ENCODE measurements at regions not wholly inside any gene's neighbourhood (a gene's known extent, or its start where the extent isn't known, plus 50 kb on each side); places are given as distances from the start of the nearest gene placed in this dataset.

- no peak overlapping the region for H3K9ac ChIP-seq (ENCODE audit: low read length)
- H3K27ac ChIP-seq (ENCODE audit: low read length) = no peak overlapping the region
- no peaks in the 10 kb centered on the region for H3K36me3 ChIP-seq (ENCODE audit: control insufficient read depth, low read depth, low read length)
- H3K9me3 ChIP-seq (ENCODE audit: control insufficient read depth, low read depth, low read length) = no peaks in the 10 kb centered on the region
- H3K27me3 ChIP-seq (ENCODE audit: control insufficient read depth, insufficient read depth, low read length) = no peaks in the 10 kb centered on the region
- no peaks in the 10 kb centered on the region for H3K4me1 ChIP-seq (ENCODE audit: control insufficient read depth, low read depth, low read length)
- H3K4me3 ChIP-seq (ENCODE audit: low read length) = no peak overlapping the region
Observed at GRCh38 chr5:175159956-175160355, 284.0 kb downstream of the DRD1 start.

GRCh38 chr5:175148636-175149172, 295.3 kb downstream of the DRD1 start:
- H3K9me3 ChIP-seq (ENCODE audit: control insufficient read depth, low read depth, low read length) = peaks cover 10% of the 10 kb centered on the region
- H3K36me3 ChIP-seq (ENCODE audit: control insufficient read depth, low read depth, low read length) = no peaks in the 10 kb centered on the region
- no peaks in the 10 kb centered on the region for H3K27me3 ChIP-seq (ENCODE audit: control insufficient read depth, insufficient read depth, low read length)
- no peak overlapping the region for H3K27ac ChIP-seq (ENCODE audit: low read length)
- H3K4me3 ChIP-seq (ENCODE audit: low read length) = no peak overlapping the region
- no peaks in the 10 kb centered on the region for H3K4me1 ChIP-seq (ENCODE audit: control insufficient read depth, low read depth, low read length)
- no peak overlapping the region for H3K9ac ChIP-seq (ENCODE audit: low read length)

GRCh38 chr5:175146733-175147132, 297.2 kb downstream of the DRD1 start:
- no peak overlapping the region for H3K9ac ChIP-seq (ENCODE audit: low read length)
- no peaks in the 10 kb centered on the region for H3K36me3 ChIP-seq (ENCODE audit: control insufficient read depth, low read depth, low read length)
- peaks cover 5% of the 10 kb centered on the region for H3K9me3 ChIP-seq (ENCODE audit: control insufficient read depth, low read depth, low read length)
- H3K27me3 ChIP-seq (ENCODE audit: control insufficient read depth, insufficient read depth, low read length) = no peaks in the 10 kb centered on the region
- no peaks in the 10 kb centered on the region for H3K4me1 ChIP-seq (ENCODE audit: control insufficient read depth, low read depth, low read length)
- H3K4me3 ChIP-seq (ENCODE audit: low read length) = no peak overlapping the region
- H3K27ac ChIP-seq (ENCODE audit: low read length) = no peak overlapping the region

DNA sequence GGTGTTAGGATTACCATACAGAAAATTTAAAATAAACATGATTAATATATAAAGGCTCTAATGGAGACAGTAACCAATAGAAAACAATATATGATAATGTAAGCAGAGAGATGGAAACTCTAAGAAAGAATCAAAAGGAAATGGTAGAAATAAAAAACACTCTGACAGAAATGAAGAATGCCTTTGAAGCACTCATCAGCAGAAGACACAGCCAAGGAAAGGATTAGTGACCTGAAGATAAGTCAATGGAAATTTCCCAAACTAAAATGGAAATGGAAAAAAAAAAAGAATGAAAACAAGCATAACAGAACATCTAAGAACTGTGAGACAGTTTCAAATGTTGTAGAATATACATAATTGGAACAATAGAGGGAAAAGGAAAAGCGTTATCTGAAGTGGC, 302.6 kb downstream of the DRD1 start:
- Histone ChIP-seq H3K4me1 (ENCODE audit: control insufficient read depth, low read depth, low read length) (no peaks in the 10 kb centered on the region), H3K9me3 (ENCODE audit: control insufficient read depth, low read depth, low read length) (no peaks in the 10 kb centered on the region), H3K27ac (ENCODE audit: low read length) (no peak overlapping the region)

GRCh38 chr5:175133185-175133584, 310.8 kb downstream of the DRD1 start:
- Histone ChIP-seq H3K9me3 (ENCODE audit: control insufficient read depth, low read depth, low read length) (no peaks in the 10 kb centered on the region), H3K36me3 (ENCODE audit: control insufficient read depth, low read depth, low read length) (no peaks in the 10 kb centered on the region), H3K4me3 (ENCODE audit: low read length) (no peak overlapping the region), H3K9ac (ENCODE audit: low read length) (no peak overlapping the region), H3K27ac (ENCODE audit: low read length) (no peak overlapping the region), H3K27me3 (ENCODE audit: control insufficient read depth, insufficient read depth, low read length) (no peaks in the 10 kb centered on the region), H3K4me1 (ENCODE audit: control insufficient read depth, low read depth, low read length) (peaks cover 22% of the 10 kb centered on the region)

More for the DNA sequence above, 302.6 kb downstream of the DRD1 start:
- Histone ChIP-seq H3K4me3 (ENCODE audit: low read length) (no peak overlapping the region), H3K9ac (ENCODE audit: low read length) (no peak overlapping the region), H3K27me3 (ENCODE audit: control insufficient read depth, insufficient read depth, low read length) (no peaks in the 10 kb centered on the region), H3K36me3 (ENCODE audit: control insufficient read depth, low read depth, low read length) (no peaks in the 10 kb centered on the region)

DNA sequence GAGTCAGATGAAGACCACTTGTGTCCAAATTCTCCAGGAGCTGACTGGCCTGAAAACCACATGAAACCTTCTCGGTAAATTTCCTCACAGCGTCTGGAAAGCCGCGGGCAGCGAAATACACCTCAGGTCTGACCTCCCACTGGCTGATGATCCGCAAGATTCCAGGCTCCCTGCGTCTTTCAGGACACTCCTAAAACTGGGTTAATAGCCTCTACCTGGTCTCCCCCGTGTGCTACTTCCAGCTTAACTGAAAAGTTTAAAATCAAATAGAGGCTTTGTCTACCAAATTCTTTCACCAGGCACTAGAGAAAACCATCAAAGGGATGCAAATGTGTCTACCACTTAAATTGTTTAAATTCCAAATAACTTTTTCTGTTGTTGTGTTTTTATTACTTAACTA, 312.6 kb downstream of the DRD1 start:
- Histone ChIP-seq H3K4me1 (ENCODE audit: control insufficient read depth, low read depth, low read length) (peaks cover 22% of the 10 kb centered on the region), H3K27ac (ENCODE audit: low read length) (no peak overlapping the region), H3K27me3 (ENCODE audit: control insufficient read depth, insufficient read depth, low read length) (no peaks in the 10 kb centered on the region), H3K36me3 (ENCODE audit: control insufficient read depth, low read depth, low read length) (no peaks in the 10 kb centered on the region), H3K9ac (ENCODE audit: low read length) (no peak overlapping the region), H3K9me3 (ENCODE audit: control insufficient read depth, low read depth, low read length) (no peaks in the 10 kb centered on the region), H3K4me3 (ENCODE audit: low read length) (no peak overlapping the region)

DNA sequence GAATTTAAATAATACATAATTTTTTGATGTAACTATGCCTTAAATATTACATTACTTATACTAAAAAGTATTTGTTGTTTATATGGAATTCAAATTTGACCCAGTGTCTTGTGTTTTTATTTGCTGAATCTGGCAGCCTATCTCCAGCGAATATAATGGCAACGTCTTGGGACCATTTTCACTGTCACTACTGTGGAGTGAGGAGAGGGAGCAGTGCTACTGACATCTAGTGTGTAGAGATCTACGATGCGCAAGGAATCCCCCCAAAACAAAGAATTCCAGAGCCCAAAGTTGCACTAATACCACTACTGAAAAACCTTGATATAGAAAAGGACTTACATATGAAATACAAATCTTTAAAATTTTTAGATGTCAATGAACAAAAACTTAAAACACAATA, 314.4 kb downstream of the DRD1 start:
- H3K4me3 ChIP-seq (ENCODE audit: low read length) = no peak overlapping the region
- no peak overlapping the region for H3K9ac ChIP-seq (ENCODE audit: low read length)
- H3K4me1 ChIP-seq (ENCODE audit: control insufficient read depth, low read depth, low read length) = peaks cover 22% of the 10 kb centered on the region

DNA sequence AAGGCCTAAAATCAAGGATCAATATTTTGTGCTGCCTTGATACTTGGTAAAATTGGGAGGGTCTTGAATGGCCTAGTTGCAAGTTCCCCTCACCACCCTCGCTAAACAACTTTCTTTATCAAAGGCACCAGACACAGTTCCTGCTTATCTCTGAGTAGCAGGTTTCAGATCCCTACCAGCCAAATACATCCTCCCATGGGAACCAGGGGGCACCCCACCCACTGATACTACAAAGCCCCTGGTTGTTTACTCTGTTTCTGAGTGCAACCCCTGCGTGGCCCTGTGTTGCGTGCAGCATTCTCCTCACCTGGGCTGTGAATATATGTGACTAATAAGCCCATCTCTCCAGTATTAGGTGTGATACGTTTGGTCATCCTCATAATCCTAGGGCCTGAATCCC, 314.9 kb downstream of the DRD1 start:
- H3K4me3 ChIP-seq (ENCODE audit: low read length) = no peak overlapping the region
- H3K4me1 ChIP-seq (ENCODE audit: control insufficient read depth, low read depth, low read length) = peaks cover 22% of the 10 kb centered on the region
- no peaks in the 10 kb centered on the region for H3K36me3 ChIP-seq (ENCODE audit: control insufficient read depth, low read depth, low read length)
- H3K27ac ChIP-seq (ENCODE audit: low read length) = no peak overlapping the region
- no peaks in the 10 kb centered on the region for H3K27me3 ChIP-seq (ENCODE audit: control insufficient read depth, insufficient read depth, low read length)
- H3K9me3 ChIP-seq (ENCODE audit: control insufficient read depth, low read depth, low read length) = no peaks in the 10 kb centered on the region
- no peak overlapping the region for H3K9ac ChIP-seq (ENCODE audit: low read length)

More for the DNA sequence above, 314.4 kb downstream of the DRD1 start:
- Histone ChIP-seq H3K36me3 (ENCODE audit: control insufficient read depth, low read depth, low read length) (no peaks in the 10 kb centered on the region), H3K27me3 (ENCODE audit: control insufficient read depth, insufficient read depth, low read length) (no peaks in the 10 kb centered on the region), H3K27ac (ENCODE audit: low read length) (no peak overlapping the region), H3K9me3 (ENCODE audit: control insufficient read depth, low read depth, low read length) (no peaks in the 10 kb centered on the region)

- Histone ChIP-seq H3K27me3 (ENCODE audit: control insufficient read depth, insufficient read depth, low read length) (no peaks in the 10 kb centered on the region), H3K36me3 (ENCODE audit: control insufficient read depth, low read depth, low read length) (no peaks in the 10 kb centered on the region), H3K9ac (ENCODE audit: low read length) (no peak overlapping the region), H3K4me1 (ENCODE audit: control insufficient read depth, low read depth, low read length) (peaks cover 8% of the 10 kb centered on the region), H3K27ac (ENCODE audit: low read length) (no peak overlapping the region), H3K4me3 (ENCODE audit: low read length) (no peak overlapping the region), H3K9me3 (ENCODE audit: control insufficient read depth, low read depth, low read length) (no peaks in the 10 kb centered on the region)
Observed at GRCh38 chr5:175124821-175125220, 319.2 kb downstream of the DRD1 start.

- Histone ChIP-seq H3K4me3 (ENCODE audit: low read length) (no peak overlapping the region), H3K9me3 (ENCODE audit: control insufficient read depth, low read depth, low read length) (no peaks in the 10 kb centered on the region), H3K27ac (ENCODE audit: low read length) (no peak overlapping the region), H3K36me3 (ENCODE audit: control insufficient read depth, low read depth, low read length) (no peaks in the 10 kb centered on the region), H3K4me1 (ENCODE audit: control insufficient read depth, low read depth, low read length) (peaks cover 3% of the 10 kb centered on the region), H3K9ac (ENCODE audit: low read length) (no peak overlapping the region), H3K27me3 (ENCODE audit: control insufficient read depth, insufficient read depth, low read length) (no peaks in the 10 kb centered on the region)
Observed at GRCh38 chr5:175124251-175124813, 319.6 kb downstream of the DRD1 start.

DNA sequence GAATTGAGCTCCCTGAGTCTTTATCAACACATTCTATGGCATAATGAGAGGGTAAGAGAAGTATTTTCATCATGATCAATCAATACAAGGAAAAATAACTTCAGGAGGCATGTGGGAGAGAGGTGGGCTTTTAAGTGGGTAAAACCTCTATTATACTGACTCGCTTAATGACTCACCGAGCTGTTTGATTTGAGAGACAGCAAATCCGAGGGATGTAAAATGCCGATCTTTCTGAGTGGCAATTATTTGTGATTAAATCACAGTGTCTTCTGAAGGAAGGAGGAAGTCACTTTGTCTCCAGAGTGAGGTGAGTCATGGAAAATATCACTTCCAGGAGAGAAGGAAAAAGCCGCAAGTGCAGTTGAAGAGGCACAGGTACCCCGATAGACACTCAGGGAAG, 320.4 kb downstream of the DRD1 start:
- peaks cover 7% of the 10 kb centered on the region for H3K4me1 ChIP-seq (ENCODE audit: control insufficient read depth, low read depth, low read length)
- H3K36me3 ChIP-seq (ENCODE audit: control insufficient read depth, low read depth, low read length) = no peaks in the 10 kb centered on the region
- no peak overlapping the region for H3K27ac ChIP-seq (ENCODE audit: low read length)
- H3K9me3 ChIP-seq (ENCODE audit: control insufficient read depth, low read depth, low read length) = no peaks in the 10 kb centered on the region
- H3K27me3 ChIP-seq (ENCODE audit: control insufficient read depth, insufficient read depth, low read length) = no peaks in the 10 kb centered on the region
- H3K9ac ChIP-seq (ENCODE audit: low read length) = no peak overlapping the region
- H3K4me3 ChIP-seq (ENCODE audit: low read length) = no peak overlapping the region

DNA sequence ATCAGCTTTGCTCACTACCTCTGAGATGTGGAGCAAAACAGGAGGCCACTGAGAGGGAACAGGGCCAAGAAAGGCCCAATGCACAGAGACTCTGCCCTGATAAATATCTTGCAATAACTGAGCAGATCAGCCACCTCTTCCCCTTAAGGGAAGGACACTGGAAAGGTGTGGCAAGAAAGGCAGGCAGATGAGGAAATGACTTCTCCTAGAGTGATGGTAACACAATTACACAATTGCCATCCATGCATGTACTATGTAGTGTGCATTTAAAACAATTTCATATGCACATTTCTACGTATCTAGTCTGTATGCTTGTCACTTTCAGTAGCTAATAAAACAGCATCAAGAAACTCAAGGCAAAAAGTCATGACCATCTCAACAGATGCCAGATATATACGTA, 322.5 kb downstream of the DRD1 start:
- Histone ChIP-seq H3K27me3 (ENCODE audit: control insufficient read depth, insufficient read depth, low read length) (no peaks in the 10 kb centered on the region), H3K36me3 (ENCODE audit: control insufficient read depth, low read depth, low read length) (no peaks in the 10 kb centered on the region), H3K27ac (ENCODE audit: low read length) (no peak overlapping the region), H3K9ac (ENCODE audit: low read length) (no peak overlapping the region), H3K9me3 (ENCODE audit: control insufficient read depth, low read depth, low read length) (no peaks in the 10 kb centered on the region), H3K4me1 (ENCODE audit: control insufficient read depth, low read depth, low read length) (peaks cover 8% of the 10 kb centered on the region), H3K4me3 (ENCODE audit: low read length) (no peak overlapping the region)

All from iPS-18a (cell line).